HG03457 (cell line): ENCODE measurements at regions not wholly inside any gene's neighbourhood (a gene's known extent, or its start where the extent isn't known, plus 50 kb on each side); places are given as distances from the start of the nearest gene placed in this dataset.

Experiments
- ATAC-seq: cut with Tn5 transposase; IDR thresholded peaks from one replicate; pipeline ENCODE4 v1.9.1; 2021; ENCODE audit warnings: moderate number of reproducible peaks; ENCODE audit not compliant: unreplicated experiment

- ATAC-seq, result no peak
These were observed 384.5 kb upstream of the CDH4 start for GRCh38 chr20:60867589-60867988.

GRCh38 chr20:60868316-60868891 lies 383.7 kb upstream of the CDH4 start:
- no peak for ATAC-seq

GRCh38 chr20:60869087-60869486 lies 383.0 kb upstream of the CDH4 start:
- ATAC-seq, result no peak

GRCh38 chr20:60869625-60870024 lies 382.4 kb upstream of the CDH4 start:
- ATAC-seq, result no peak

- ATAC-seq, result no peak
These were observed 382.0 kb upstream of the CDH4 start for GRCh38 chr20:60870040-60870439.

GRCh38 chr20:60872224-60872623 lies 379.8 kb upstream of the CDH4 start:
- no peak for ATAC-seq

- no peak for ATAC-seq
These were observed 374.8 kb upstream of the CDH4 start for GRCh38 chr20:60877071-60877857.

- no peak for ATAC-seq
These were observed 369.2 kb upstream of the CDH4 start for GRCh38 chr20:60882836-60883235.

GRCh38 chr20:60883496-60883895 lies 368.6 kb upstream of the CDH4 start:
- no peak for ATAC-seq

- no peak for ATAC-seq
These were observed 367.8 kb upstream of the CDH4 start for GRCh38 chr20:60884277-60884676.

- no peak for ATAC-seq
These were observed 363.3 kb upstream of the CDH4 start for GRCh38 chr20:60888771-60889170.

GRCh38 chr20:60892095-60892813 lies 359.8 kb upstream of the CDH4 start:
- no peak for ATAC-seq

GRCh38 chr20:60894091-60894490 lies 358.0 kb upstream of the CDH4 start:
- no peak for ATAC-seq

- ATAC-seq, result no peak
These were observed 356.5 kb upstream of the CDH4 start for GRCh38 chr20:60895363-60896079.

- no peak for ATAC-seq
These were observed 354.1 kb upstream of the CDH4 start for GRCh38 chr20:60897976-60898375.

- no peak for ATAC-seq
These were observed 352.7 kb upstream of the CDH4 start for GRCh38 chr20:60899320-60899719.

- ATAC-seq, result no peak
These were observed 351.4 kb upstream of the CDH4 start for GRCh38 chr20:60900618-60901017.

- ATAC-seq, result no peak
These were observed 350.2 kb upstream of the CDH4 start for GRCh38 chr20:60901831-60902230.

GRCh38 chr20:60903325-60903971 lies 348.6 kb upstream of the CDH4 start:
- ATAC-seq, result no peak

GRCh38 chr20:60904730-60905129 lies 347.3 kb upstream of the CDH4 start:
- no peak for ATAC-seq

- no peak for ATAC-seq
These were observed 346.1 kb upstream of the CDH4 start for GRCh38 chr20:60905919-60906318.
